Tibial nerve (tissue), 3 donors: ENCODE measurements at regions not wholly inside any gene's neighbourhood (a gene's known extent, or its start where the extent isn't known, plus 50 kb on each side); places are given as distances from the start of the nearest gene placed in this dataset.

Source experiments
- CTCF ChIP-seq, 5 experiments: fragments of 200-600 bp in 3 of 5; fragments of 450-650 bp in 2 of 5; sonication (generic) in 3 of 5; IDR thresholded peaks; one replicate each; pipeline ENCODE4 v1.5.1; 2016 to 2019; ENCODE audit warnings: antibody characterized with exemption in 5 of 5, mild to moderate bottlenecking in 3 of 5, moderate library complexity in 2 of 5
- POLR2A ChIP-seq, 2 donors: fragments of 450-650 bp; IDR thresholded peaks; one replicate each; pipeline ENCODE4 v1.6.1; 2017; ENCODE audit warnings: antibody characterized with exemption in 2 of 2, mild to moderate bottlenecking in 2 of 2, moderate library complexity in 2 of 2

- no peak for TF ChIP-seq POLR2A (IDR thresholded peaks at IDR 0.05)
- TF ChIP-seq CTCF (IDR thresholded peaks at IDR 0.05), result no peak
Observed at GRCh38 chr5:27818888-27819287, 780.5 kb upstream of the CDH9 start.
